PC-3 (cell line): ENCODE measurements at regions not wholly inside any gene's neighbourhood (a gene's known extent, or its start where the extent isn't known, plus 50 kb on each side); places are given as distances from the start of the nearest gene placed in this dataset.

Experiments used
- ATAC-seq: fragments of 200-7000 bp; cut with Tn5 transposase; 2 replicates; pipeline ENCODE4 v1.9.1; 2020; ENCODE audit warnings: mild to moderate bottlenecking, moderate library complexity
- BruUV-seq: library from RNA; stranded (reverse); fragments of 400-500 nt; replicated peaks from 2 replicates; lab custom pipeline; 2021; lab: Mats Ljungman, UMichigan
- CTCF ChIA-PET: fragments of 300-600 bp; sonication (Branson Sonifier 250); formaldehyde crosslinking; loops from one replicate; lab custom pipeline; 2022; ENCODE audit warnings: antibody characterized with exemption; lab: Charles Lee
- POLR2A ChIA-PET: fragments of 300-600 bp; sonication (Branson Sonifier 250); formaldehyde crosslinking; loops from one replicate; lab custom pipeline; 2022; ENCODE audit warnings: antibody characterized with exemption; ENCODE audit not compliant: unreplicated experiment; lab: Charles Lee
- DNase-seq: peaks from one replicate; pipeline ENCODE4 v3.0.0-alpha.2; 2015
- H2AFZ ChIP-seq: fragments of 300-600 bp; sonication (generic); 2 replicates; pipeline ENCODE4 v1.6.0; 2016; ENCODE audit warnings: antibody characterized with exemption, low read length
- H3F3A ChIP-seq: fragments of 300-600 bp; sonication (generic); one replicate; pipeline ENCODE4 v1.6.0; 2017; ENCODE audit warnings: antibody characterized with exemption, low read length, control low read depth, mild to moderate bottlenecking; ENCODE audit not compliant: unreplicated experiment
- H3K27ac ChIP-seq: fragments of 300-600 bp; sonication (generic); 2 replicates; pipeline ENCODE4 v1.5.1; 2016; ENCODE audit warnings: mild to moderate bottlenecking, low read length
- H3K27me3 ChIP-seq: fragments of 300-600 bp; sonication (generic); 2 replicates; pipeline ENCODE4 v1.6.1; 2016; ENCODE audit warnings: low read length, mixed read lengths
- H3K36me3 ChIP-seq: fragments of 300-600 bp; sonication (generic); 2 replicates; pipeline ENCODE4 v1.6.1; 2016; ENCODE audit warnings: low read depth, mixed run types, low read length, mixed read lengths
- H3K4me1 ChIP-seq: fragments of 300-600 bp; sonication (generic); 2 replicates; pipeline ENCODE4 v1.5.1; 2016; ENCODE audit warnings: low read length; ENCODE audit not compliant: insufficient read depth
- H3K4me2 ChIP-seq: fragments of 300-600 bp; sonication (generic); 2 replicates; pipeline ENCODE4 v1.6.0; 2016; ENCODE audit warnings: low read length
- H3K4me3 ChIP-seq: fragments of 300-600 bp; sonication (generic); 2 replicates; pipeline ENCODE4 v1.5.1; 2016; ENCODE audit warnings: mild to moderate bottlenecking, low read length, mixed read lengths
- H3K79me2 ChIP-seq: fragments of 300-600 bp; sonication (generic); 2 replicates; pipeline ENCODE4 v1.6.1; 2017; ENCODE audit warnings: low read length, mixed read lengths
- H3K9ac ChIP-seq: fragments of 300-600 bp; sonication (generic); 2 replicates; pipeline ENCODE4 v1.6.0; 2016; ENCODE audit warnings: mild to moderate bottlenecking, low read length
- H3K9me2 ChIP-seq: fragments of 300-600 bp; sonication (generic); replicated peaks from 2 replicates; pipeline ENCODE4 v1.6.1; 2016; ENCODE audit warnings: mixed run types, low read length, mixed read lengths
- H3K9me3 ChIP-seq: fragments of 300-600 bp; sonication (generic); 2 replicates; pipeline ENCODE4 v1.6.1; 2016; ENCODE audit warnings: low read length, mixed read lengths
- H4K20me1 ChIP-seq: fragments of 300-600 bp; sonication (generic); 2 replicates; pipeline ENCODE4 v1.6.1; 2016; ENCODE audit warnings: low read length, mixed read lengths
- EZH2 ChIP-seq: fragments of 300-600 bp; sonication (generic); IDR thresholded peaks from one replicate; pipeline ENCODE4 v1.6.1; 2017; ENCODE audit warnings: antibody characterized with exemption, mild to moderate bottlenecking, low read length; ENCODE audit not compliant: unreplicated experiment
- EZH2phosphoT487 ChIP-seq: fragments of 300-600 bp; sonication (generic); IDR thresholded peaks from 2 replicates; pipeline ENCODE4 v1.6.1; 2018; ENCODE audit warnings: mild to moderate bottlenecking, antibody characterized with exemption, low read length, borderline replicate concordance
- intact Hi-C: fragments of 100-400 bp; cut with micrococcal nuclease; formaldehyde crosslinking; loops from 2 replicates; pipeline ENCODE4 v1.9.0; 2023
- TF ChIP-seq, protein P1 (sequence below): fragments of 300-600 bp; sonication (generic); conservative IDR thresholded peaks from 2 replicates; pipeline ENCODE4 v1.5.1; 2017; ENCODE audit warnings: antibody characterized with exemption, low read depth, mild to moderate bottlenecking, low read length

DNA sequence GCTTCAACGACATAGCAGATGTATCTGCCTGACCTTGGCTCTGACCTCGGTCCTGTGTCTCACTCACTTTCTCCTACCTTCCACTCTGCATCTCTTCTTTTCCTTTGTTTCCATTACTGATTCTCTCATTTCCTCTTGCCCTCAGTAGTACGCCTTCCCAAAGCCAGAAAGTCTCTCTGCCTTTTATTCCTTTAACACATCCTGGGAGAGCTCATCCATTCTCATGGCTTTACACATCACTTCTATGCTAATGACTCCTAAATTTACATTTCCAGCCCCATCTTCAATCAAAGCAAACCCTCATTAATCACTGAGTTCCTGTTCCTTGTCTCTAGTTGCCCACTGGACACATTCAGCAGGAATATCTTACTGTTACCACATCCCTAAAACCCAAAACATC is 938.6 kb downstream of the NTRK3 start:
- Histone ChIP-seq H3K27me3 (no peaks in the 10 kb centered on the region), H3K9ac (no peak overlapping the region), H3K4me2 (no peak overlapping the region), H3K9me2 (no peaks in the 10 kb centered on the region), H3K36me3 (no peaks in the 10 kb centered on the region), H3K4me1 (no peaks in the 10 kb centered on the region), H3F3A (no peaks in the 10 kb centered on the region), H3K4me3 (no peak overlapping the region), H2AFZ (no peak overlapping the region), H4K20me1 (no peaks in the 10 kb centered on the region), H3K79me2 (no peaks in the 10 kb centered on the region), H3K27ac (no peak overlapping the region), H3K9me3 (no peaks in the 10 kb centered on the region)
- BruUV-seq, result no TSS peak
- no peak for ATAC-seq
- intact Hi-C loops, result no loop called here
- ChIA-PET CTCF (no interaction called here), POLR2A (interaction anchor here (0.6 kb wide), 1 partner anchor 77 kb away, joined by 4 read pairs; no protein-coding TSS in a partner anchor)
- DNase-seq, result no peak
- TF ChIP-seq EZH2 (no peak), EZH2phosphoT487 (no peak)
- TF ChIP-seq, protein P1, sequence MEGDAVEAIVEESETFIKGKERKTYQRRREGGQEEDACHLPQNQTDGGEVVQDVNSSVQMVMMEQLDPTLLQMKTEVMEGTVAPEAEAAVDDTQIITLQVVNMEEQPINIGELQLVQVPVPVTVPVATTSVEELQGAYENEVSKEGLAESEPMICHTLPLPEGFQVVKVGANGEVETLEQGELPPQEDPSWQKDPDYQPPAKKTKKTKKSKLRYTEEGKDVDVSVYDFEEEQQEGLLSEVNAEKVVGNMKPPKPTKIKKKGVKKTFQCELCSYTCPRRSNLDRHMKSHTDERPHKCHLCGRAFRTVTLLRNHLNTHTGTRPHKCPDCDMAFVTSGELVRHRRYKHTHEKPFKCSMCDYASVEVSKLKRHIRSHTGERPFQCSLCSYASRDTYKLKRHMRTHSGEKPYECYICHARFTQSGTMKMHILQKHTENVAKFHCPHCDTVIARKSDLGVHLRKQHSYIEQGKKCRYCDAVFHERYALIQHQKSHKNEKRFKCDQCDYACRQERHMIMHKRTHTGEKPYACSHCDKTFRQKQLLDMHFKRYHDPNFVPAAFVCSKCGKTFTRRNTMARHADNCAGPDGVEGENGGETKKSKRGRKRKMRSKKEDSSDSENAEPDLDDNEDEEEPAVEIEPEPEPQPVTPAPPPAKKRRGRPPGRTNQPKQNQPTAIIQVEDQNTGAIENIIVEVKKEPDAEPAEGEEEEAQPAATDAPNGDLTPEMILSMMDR, result no peak

GRCh38 chr15:87312221-87312620 is 944.3 kb downstream of the NTRK3 start:
- Histone ChIP-seq H3K9me3 (no peaks in the 10 kb centered on the region), H3K4me1 (no peaks in the 10 kb centered on the region), H3K4me3 (no peak overlapping the region), H3F3A (no peaks in the 10 kb centered on the region), H3K4me2 (no peak overlapping the region), H3K27me3 (no peaks in the 10 kb centered on the region), H4K20me1 (no peaks in the 10 kb centered on the region), H2AFZ (no peak overlapping the region), H3K9me2 (no peaks in the 10 kb centered on the region), H3K9ac (no peak overlapping the region), H3K27ac (no peak overlapping the region), H3K36me3 (no peaks in the 10 kb centered on the region), H3K79me2 (no peaks in the 10 kb centered on the region)
- ChIA-PET POLR2A (no interaction called here), CTCF (no interaction called here)
- ATAC-seq (no peak), DNase-seq (no peak)
- BruUV-seq, result no TSS peak
- intact Hi-C loops, result no loop called here
- TF ChIP-seq EZH2 (no peak), EZH2phosphoT487 (no peak)
- TF ChIP-seq, protein P1, result no peak

DNA sequence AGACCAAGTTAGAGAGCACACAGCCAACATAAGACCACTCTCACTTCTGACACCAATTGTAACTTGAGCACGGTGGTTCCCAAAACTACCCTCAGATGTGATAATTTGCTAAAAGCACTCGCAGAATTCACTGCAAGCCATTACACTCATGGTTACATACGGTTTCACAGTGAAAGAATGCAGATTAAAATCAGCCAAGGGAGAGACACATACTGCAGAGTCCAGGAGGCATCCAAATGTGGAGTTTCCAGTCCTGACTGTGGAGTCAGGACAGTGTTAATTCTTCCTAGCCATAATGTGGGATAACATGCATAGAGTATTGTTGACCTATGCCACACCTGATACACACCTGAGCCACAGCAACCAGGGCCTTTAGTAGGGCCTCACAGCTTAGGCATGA is 956.4 kb downstream of the NTRK3 start:
- Histone ChIP-seq H3K4me2 (no peak overlapping the region), H3K27ac (no peak overlapping the region), H3K79me2 (no peaks in the 10 kb centered on the region), H3K36me3 (no peaks in the 10 kb centered on the region), H4K20me1 (no peaks in the 10 kb centered on the region), H2AFZ (no peak overlapping the region), H3K4me3 (no peak overlapping the region), H3K9ac (no peak overlapping the region), H3K27me3 (no peaks in the 10 kb centered on the region), H3K9me3 (no peaks in the 10 kb centered on the region), H3K9me2 (no peaks in the 10 kb centered on the region), H3F3A (no peaks in the 10 kb centered on the region), H3K4me1 (no peaks in the 10 kb centered on the region)
- intact Hi-C loops, result no loop called here
- ChIA-PET CTCF (no interaction called here), POLR2A (no interaction called here)
- no peak for TF ChIP-seq EZH2phosphoT487
- no peak for TF ChIP-seq EZH2
- TF ChIP-seq, protein P1, result no peak
- BruUV-seq, result no TSS peak
- ATAC-seq (no peak), DNase-seq (no peak)
